ENCODE measurements at regions not wholly inside any gene's neighbourhood (a gene's known extent, or its start where the extent isn't known, plus 50 kb on each side); places are given as distances from the start of the nearest gene placed in this dataset.
"Not testable (repeated sequence)": the region's sequence is repeated elsewhere in the genome, so short reads cannot be mapped to it uniquely, and the experiment has no call there.

DNA sequence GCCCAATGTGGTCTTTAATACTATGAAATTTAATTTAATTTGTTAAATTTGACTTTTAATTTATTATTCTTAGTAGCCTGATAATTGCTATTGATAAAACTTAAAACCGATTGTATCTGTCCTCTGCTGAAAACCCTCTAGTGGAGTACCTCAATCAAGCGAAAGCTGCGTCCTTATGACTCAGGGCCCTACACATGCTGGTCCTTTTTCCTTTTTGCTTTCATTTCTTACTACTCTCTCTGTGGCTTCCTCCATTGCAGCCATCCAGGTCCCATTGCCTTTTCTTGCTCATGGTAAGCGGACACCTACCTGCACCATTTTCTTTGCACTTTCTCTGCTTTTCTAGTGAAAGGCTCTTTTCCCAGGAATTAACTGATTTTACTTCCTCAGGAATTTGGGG is 301.1 kb downstream of the INHBA start (continued):
- TF ChIP-seq RAD21 (conservative IDR thresholded peaks at IDR 0.05 in 1 of 2, IDR thresholded peaks at IDR 0.05 in 1 of 2) (no peak), BHLHE40 (IDR thresholded peaks at IDR 0.05; ENCODE audit: low read depth, low read length) (no peak), EP300 (IDR thresholded peaks at IDR 0.05) (no peak), JUN (IDR thresholded peaks at IDR 0.05) (no peak), CBX2 (IDR thresholded peaks at IDR 0.05; ENCODE audit: borderline replicate concordance, low read depth) (no peak), POLR2AphosphoS2 (conservative IDR thresholded peaks at IDR 0.05; ENCODE audit: low read length) (no peak), MYC (IDR thresholded peaks at IDR 0.05; ENCODE audit: borderline replicate concordance, low read length) (no peak), HDAC2 (IDR thresholded peaks at IDR 0.05) (no peak)
- TF ChIP-seq, protein P1, sequence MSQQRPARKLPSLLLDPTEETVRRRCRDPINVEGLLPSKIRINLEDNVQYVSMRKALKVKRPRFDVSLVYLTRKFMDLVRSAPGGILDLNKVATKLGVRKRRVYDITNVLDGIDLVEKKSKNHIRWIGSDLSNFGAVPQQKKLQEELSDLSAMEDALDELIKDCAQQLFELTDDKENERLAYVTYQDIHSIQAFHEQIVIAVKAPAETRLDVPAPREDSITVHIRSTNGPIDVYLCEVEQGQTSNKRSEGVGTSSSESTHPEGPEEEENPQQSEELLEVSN (IDR thresholded peaks at IDR 0.05; ENCODE audit: borderline replicate concordance, low read depth): no peak
- TF ChIP-seq, protein P2, sequence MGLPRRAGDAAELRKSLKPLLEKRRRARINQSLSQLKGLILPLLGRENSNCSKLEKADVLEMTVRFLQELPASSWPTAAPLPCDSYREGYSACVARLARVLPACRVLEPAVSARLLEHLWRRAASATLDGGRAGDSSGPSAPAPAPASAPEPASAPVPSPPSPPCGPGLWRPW (IDR thresholded peaks at IDR 0.05): no peak

- DNase-seq (ENCODE audit: low read depth in 1 of 2, low spot score in 1 of 2) (no peak), FAIRE-seq (no peak), ATAC-seq (no peak)
- Histone ChIP-seq H3K4me2 (no peak overlapping the region), H3K4me3 (no peak overlapping the region), H3K27ac (no peak overlapping the region), H3K9me3 (no peaks in the 10 kb centered on the region; the same call in 1 of the 3 replicates), H3K4me1 (no peaks in the 10 kb centered on the region)
- ChIA-PET CTCF (no interaction called here), POLR2A (no interaction called here)
- no peak for TF ChIP-seq POLR2A (IDR thresholded peaks at IDR 0.05; ENCODE audit: low read length)
- no peak for TF ChIP-seq USF2 (IDR thresholded peaks at IDR 0.05)
- no peak for TF ChIP-seq JUN (IDR thresholded peaks at IDR 0.05)
- no peak for TF ChIP-seq TP53 (CRISPR knock-in tag; IDR thresholded peaks at IDR 0.05)
- TF ChIP-seq ZSCAN20 (CRISPR knock-in tag; IDR thresholded peaks at IDR 0.05): no peak
- 63% methylated on average over 3 of the region's 3 CpGs for WGBS (ENCODE audit: missing lambda C conversion rate)
Measured at GRCh38 chr7:41399171-41399570, 303.7 kb downstream of the INHBA start.

- WGBS (ENCODE audit: missing lambda C conversion rate): 5% methylated on average over 3 of the region's 3 CpGs
- H3K4me1 ChIP-seq: no peaks in the 10 kb centered on the region
- ATAC-seq: no peak
- no peak for FAIRE-seq
- POLR2A ChIA-PET: no interaction called here
- H3K27ac ChIP-seq: no peak overlapping the region
- no peak for DNase-seq (ENCODE audit: low read depth in 1 of 2, low spot score in 1 of 2)
- TF ChIP-seq ZC3H11A (IDR thresholded peaks at IDR 0.05) (no peak), POLR2AphosphoS2 (conservative IDR thresholded peaks at IDR 0.05; ENCODE audit: low read length) (no peak), NR3C1 (IDR thresholded peaks at IDR 0.05) (no peak), CBX8 (IDR thresholded peaks at IDR 0.05) (no peak), NFE2L2 (conservative IDR thresholded peaks at IDR 0.05; ENCODE audit: low read length) (no peak), ZNF302 (CRISPR knock-in tag; IDR thresholded peaks at IDR 0.05) (no peak), RARB (CRISPR knock-in tag; IDR thresholded peaks at IDR 0.05) (no peak), GATA3 (IDR thresholded peaks at IDR 0.05; ENCODE audit: borderline replicate concordance) (no peak), ZSCAN20 (CRISPR knock-in tag; IDR thresholded peaks at IDR 0.05) (no peak), CHD4 (IDR thresholded peaks at IDR 0.05; ENCODE audit: borderline replicate concordance) (no peak), HDAC2 (IDR thresholded peaks at IDR 0.05) (no peak), JUN (IDR thresholded peaks at IDR 0.05) (no peak), FOSB (CRISPR knock-in tag; IDR thresholded peaks at IDR 0.05) (no peak), ELK1 (IDR thresholded peaks at IDR 0.05; ENCODE audit: low read depth, low read length) (no peak), POLR2A (IDR thresholded peaks at IDR 0.05; ENCODE audit: low read length) (no peak), HMGXB4 (CRISPR knock-in tag; IDR thresholded peaks at IDR 0.05; ENCODE audit: borderline replicate concordance) (no peak), BHLHE40 (IDR thresholded peaks at IDR 0.05; ENCODE audit: low read depth, low read length) (no peak), CEBPB (IDR thresholded peaks at IDR 0.05) (no peak), FOXS1 (CRISPR knock-in tag; IDR thresholded peaks at IDR 0.05) (no peak)
- H3K4me3 ChIP-seq: no peak overlapping the region
- CTCF ChIA-PET: interaction anchor here (1.0 kb wide), 1 partner anchor 18 kb away, joined by 4 read pairs; no protein-coding TSS in a partner anchor
- no peaks in the 10 kb centered on the region; the same call in 2 of the 3 replicates for H3K9me3 ChIP-seq
- no peak overlapping the region for H3K4me2 ChIP-seq
Measured at GRCh38 chr7:41391818-41392217, 311.1 kb downstream of the INHBA start.

- FAIRE-seq; H3K27ac ChIP-seq; DNase-seq (ENCODE audit: low read depth in 1 of 2, low spot score in 1 of 2); POLR2A ChIA-PET; CTCF ChIA-PET; H3K4me1 ChIP-seq; H3K4me3 ChIP-seq; ATAC-seq; H3K4me2 ChIP-seq; H3K9me3 ChIP-seq: not testable (repeated sequence)
- WGBS (ENCODE audit: missing lambda C conversion rate): 13% methylated on average over 3 of the region's 3 CpGs
Measured at GRCh38 chr7:41388933-41389332, 314.0 kb downstream of the INHBA start.

All from A549 (cell line).